Smooth muscle cell (in vitro differentiated cells): ENCODE measurements at regions not wholly inside any gene's neighbourhood (a gene's known extent, or its start where the extent isn't known, plus 50 kb on each side); places are given as distances from the start of the nearest gene placed in this dataset.

Experiments used
- DNase-seq: peaks from one replicate; lab custom pipeline; 2025; ENCODE audit not compliant: unreplicated experiment; lab: John Stamatoyannopoulos, UW
- H2AFZ ChIP-seq: fragments of 200-600 bp; sonication (generic); 2 replicates; pipeline ENCODE4 v1.6.0; 2016; ENCODE audit warnings: antibody characterized with exemption, low read depth, mild to moderate bottlenecking
- H3F3A ChIP-seq: fragments of 200-600 bp; sonication (generic); 2 replicates; pipeline ENCODE4 v1.6.0; 2017; ENCODE audit warnings: antibody characterized with exemption, low read depth
- H3K27ac ChIP-seq: fragments of 200-600 bp; sonication (generic); 2 replicates; pipeline ENCODE4 v1.5.1; 2016; ENCODE audit warnings: low read depth, mild to moderate bottlenecking
- H3K27me3 ChIP-seq: fragments of 200-600 bp; sonication (generic); 2 replicates; pipeline ENCODE4 v1.6.1; 2016; ENCODE audit warnings: low read depth, mild to moderate bottlenecking
- H3K36me3 ChIP-seq: fragments of 200-600 bp; sonication (generic); 2 replicates; pipeline ENCODE4 v1.5.1; 2016; ENCODE audit warnings: low read depth
- H3K4me1 ChIP-seq: fragments of 200-600 bp; sonication (generic); 2 replicates; pipeline ENCODE4 v1.5.1; 2016; ENCODE audit warnings: low read depth
- H3K4me2 ChIP-seq: fragments of 200-600 bp; sonication (generic); 2 replicates; pipeline ENCODE4 v1.6.0; 2016; ENCODE audit warnings: mild to moderate bottlenecking
- H3K4me3 ChIP-seq: fragments of 200-600 bp; sonication (generic); 2 replicates; pipeline ENCODE4 v1.5.1; 2016; ENCODE audit warnings: mild to moderate bottlenecking
- H3K79me2 ChIP-seq: fragments of 200-600 bp; sonication (generic); 2 replicates; pipeline ENCODE4 v1.6.0; 2016; ENCODE audit warnings: low read depth, mild to moderate bottlenecking
- H3K9ac ChIP-seq: fragments of 200-600 bp; sonication (generic); 2 replicates; pipeline ENCODE4 v1.6.0; 2016; ENCODE audit warnings: low read depth
- H3K9me3 ChIP-seq: fragments of 200-600 bp; sonication (generic); replicated peaks from 2 replicates; pipeline ENCODE4 v1.5.1; 2016; ENCODE audit warnings: low read depth
- H4K20me1 ChIP-seq: fragments of 200-600 bp; sonication (generic); 2 replicates; pipeline ENCODE4 v1.6.0; 2016; ENCODE audit warnings: low read depth
- WGBS: methylation state at CpG from one replicate; pipeline ENCODE4 v1.1.7; 2016; ENCODE audit warnings: low lambda C conversion rate; 5-methylcytosine and 5-hydroxymethylcytosine counted together
- TF ChIP-seq, protein P1 (sequence below): fragments of 200-600 bp; sonication (generic); IDR thresholded peaks from 2 replicates; pipeline ENCODE4 v1.5.1; 2017; ENCODE audit warnings: borderline replicate concordance, mild to moderate bottlenecking, antibody characterized with exemption; ENCODE audit not compliant: insufficient read depth, poor library complexity, severe bottlenecking

DNA sequence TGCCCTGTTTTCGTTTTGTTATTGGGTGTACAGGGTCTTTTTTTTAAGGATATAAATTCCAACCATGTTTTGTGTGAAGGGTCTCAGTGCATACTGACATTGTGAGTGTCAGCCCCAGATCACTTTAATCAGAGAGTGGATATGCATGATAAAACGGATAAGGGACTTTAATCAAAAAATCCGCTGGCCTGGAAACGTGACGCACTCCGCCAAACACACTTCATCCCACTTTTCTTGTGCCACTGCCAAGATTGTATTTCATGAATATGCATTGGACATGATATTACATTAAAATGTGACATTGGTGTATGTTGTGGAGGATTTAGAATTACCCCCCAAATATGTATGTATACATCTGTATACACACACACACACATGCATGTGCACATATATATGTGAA is 273.1 kb downstream of the VRK1 start:
- no peaks in the 10 kb centered on the region for H3F3A ChIP-seq
- no peak overlapping the region for H3K27ac ChIP-seq
- no peaks in the 10 kb centered on the region for H3K79me2 ChIP-seq
- H3K4me3 ChIP-seq: no peak overlapping the region
- no peaks in the 10 kb centered on the region for H3K4me1 ChIP-seq
- no peak overlapping the region for H2AFZ ChIP-seq
- H3K9me3 ChIP-seq: no peaks in the 10 kb centered on the region
- peaks cover 5% of the 10 kb centered on the region for H3K27me3 ChIP-seq
- 92% methylated on average over 6 of the region's 6 CpGs for WGBS
- TF ChIP-seq, protein P1, sequence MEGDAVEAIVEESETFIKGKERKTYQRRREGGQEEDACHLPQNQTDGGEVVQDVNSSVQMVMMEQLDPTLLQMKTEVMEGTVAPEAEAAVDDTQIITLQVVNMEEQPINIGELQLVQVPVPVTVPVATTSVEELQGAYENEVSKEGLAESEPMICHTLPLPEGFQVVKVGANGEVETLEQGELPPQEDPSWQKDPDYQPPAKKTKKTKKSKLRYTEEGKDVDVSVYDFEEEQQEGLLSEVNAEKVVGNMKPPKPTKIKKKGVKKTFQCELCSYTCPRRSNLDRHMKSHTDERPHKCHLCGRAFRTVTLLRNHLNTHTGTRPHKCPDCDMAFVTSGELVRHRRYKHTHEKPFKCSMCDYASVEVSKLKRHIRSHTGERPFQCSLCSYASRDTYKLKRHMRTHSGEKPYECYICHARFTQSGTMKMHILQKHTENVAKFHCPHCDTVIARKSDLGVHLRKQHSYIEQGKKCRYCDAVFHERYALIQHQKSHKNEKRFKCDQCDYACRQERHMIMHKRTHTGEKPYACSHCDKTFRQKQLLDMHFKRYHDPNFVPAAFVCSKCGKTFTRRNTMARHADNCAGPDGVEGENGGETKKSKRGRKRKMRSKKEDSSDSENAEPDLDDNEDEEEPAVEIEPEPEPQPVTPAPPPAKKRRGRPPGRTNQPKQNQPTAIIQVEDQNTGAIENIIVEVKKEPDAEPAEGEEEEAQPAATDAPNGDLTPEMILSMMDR: no peak
- H4K20me1 ChIP-seq: no peaks in the 10 kb centered on the region
- no peaks in the 10 kb centered on the region for H3K36me3 ChIP-seq
- H3K4me2 ChIP-seq: no peak overlapping the region
- no peak overlapping the region for H3K9ac ChIP-seq
- no peak for DNase-seq

DNA sequence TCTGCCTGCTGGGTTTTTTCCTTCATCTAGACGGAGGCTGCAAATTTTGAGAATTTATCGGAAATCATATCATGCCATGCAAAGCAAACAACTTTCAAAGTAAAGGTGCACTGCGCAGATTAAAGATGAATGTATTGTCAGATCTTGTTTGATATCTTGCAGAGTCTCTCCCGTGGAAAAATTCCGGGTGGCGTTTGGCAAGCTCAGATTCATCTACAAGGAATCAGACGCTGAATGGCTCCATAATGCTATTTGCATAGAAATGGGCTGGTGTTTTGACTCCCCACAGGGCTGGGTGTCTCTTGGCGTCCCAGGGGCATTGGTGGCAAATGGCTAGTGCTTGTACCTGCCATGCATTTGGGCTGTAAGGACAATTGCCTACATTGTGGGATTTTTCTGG is 274.0 kb downstream of the VRK1 start:
- H3K9ac ChIP-seq: no peak overlapping the region
- H3K27me3 ChIP-seq: peaks cover 5% of the 10 kb centered on the region
- H3K79me2 ChIP-seq: no peaks in the 10 kb centered on the region
- no peak overlapping the region for H3K27ac ChIP-seq
- H3F3A ChIP-seq: no peaks in the 10 kb centered on the region
- WGBS: 84% methylated on average over 8 of the region's 8 CpGs
- no peak overlapping the region for H3K4me2 ChIP-seq
- H3K4me3 ChIP-seq: no peak overlapping the region
- H3K4me1 ChIP-seq: no peaks in the 10 kb centered on the region
- no peak overlapping the region for H2AFZ ChIP-seq
- no peaks in the 10 kb centered on the region for H3K36me3 ChIP-seq
- no peaks in the 10 kb centered on the region for H4K20me1 ChIP-seq
- no peak for DNase-seq
- no peaks in the 10 kb centered on the region for H3K9me3 ChIP-seq
- TF ChIP-seq, protein P1: no peak

DNA sequence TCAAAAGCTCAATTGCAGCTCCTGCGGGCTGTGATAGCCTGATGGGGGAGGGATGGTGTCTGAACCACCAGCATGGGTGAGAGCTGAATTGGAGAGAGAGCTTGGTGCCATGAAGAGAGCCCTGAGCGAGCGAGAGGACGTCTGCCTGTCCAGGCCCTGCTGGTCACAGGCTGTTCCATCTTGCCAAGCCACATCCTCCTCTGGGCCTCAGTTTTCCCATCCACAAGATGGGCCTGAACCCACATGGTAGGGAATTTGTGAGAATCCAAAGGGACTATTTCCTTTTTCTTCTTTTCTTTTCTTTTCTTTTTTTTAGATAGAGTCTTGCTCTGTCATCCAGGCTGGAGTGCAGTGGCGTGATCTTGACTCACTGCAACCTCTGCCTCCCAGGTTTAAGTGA is 276.4 kb downstream of the VRK1 start:
- H3K9me3 ChIP-seq: no peaks in the 10 kb centered on the region
- no peak overlapping the region for H3K27ac ChIP-seq
- no peaks in the 10 kb centered on the region for H3K79me2 ChIP-seq
- no peaks in the 10 kb centered on the region for H4K20me1 ChIP-seq
- no peaks in the 10 kb centered on the region for H3F3A ChIP-seq
- DNase-seq: no peak
- H3K4me2 ChIP-seq: no peak overlapping the region
- H2AFZ ChIP-seq: no peak overlapping the region
- TF ChIP-seq, protein P1: no peak
- H3K9ac ChIP-seq: no peak overlapping the region
- H3K27me3 ChIP-seq: no peaks in the 10 kb centered on the region
- WGBS: 97% methylated on average over 5 of the region's 5 CpGs
- no peak overlapping the region for H3K4me3 ChIP-seq
- H3K4me1 ChIP-seq: peaks cover 14% of the 10 kb centered on the region
- H3K36me3 ChIP-seq: no peaks in the 10 kb centered on the region

DNA sequence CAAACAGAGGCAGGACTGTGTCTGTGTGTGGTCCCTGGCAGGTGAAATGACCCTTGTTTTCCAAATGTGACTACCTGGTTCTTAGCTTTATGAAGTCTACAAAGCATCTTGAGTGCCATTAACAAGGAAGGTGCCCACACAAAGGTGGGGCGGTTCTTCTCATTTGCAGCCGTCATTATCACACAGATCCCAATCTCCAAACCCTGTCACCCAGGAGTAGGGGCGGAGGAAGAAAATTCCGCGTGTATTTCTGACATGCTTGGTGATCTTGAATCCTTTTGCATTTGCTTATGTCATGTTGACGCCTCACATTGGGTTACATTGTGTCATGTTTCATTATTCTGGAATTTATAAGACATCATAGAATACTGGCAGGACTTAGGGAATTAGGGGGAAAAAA is 277.3 kb downstream of the VRK1 start:
- Histone ChIP-seq H3K4me2 (no peak overlapping the region), H3K9ac (no peak overlapping the region), H3K4me1 (peaks cover 14% of the 10 kb centered on the region), H3K27me3 (no peaks in the 10 kb centered on the region), H3K27ac (no peak overlapping the region), H3K9me3 (no peaks in the 10 kb centered on the region), H3K4me3 (no peak overlapping the region), H2AFZ (no peak overlapping the region), H3K79me2 (no peaks in the 10 kb centered on the region), H3K36me3 (no peaks in the 10 kb centered on the region), H4K20me1 (no peaks in the 10 kb centered on the region), H3F3A (no peaks in the 10 kb centered on the region)
- TF ChIP-seq, protein P1: no peak
- WGBS: 77% methylated on average over 6 of the region's 6 CpGs
- no peak for DNase-seq
